Activated CD4-positive, CD25-positive, alpha-beta regulatory T cell treated with anti-CD3 and anti-CD28 coated beads, Interleukin-2, amount 50 U/mL, for 24 hours (primary cell): ENCODE measurements at regions not wholly inside any gene's neighbourhood (a gene's known extent, or its start where the extent isn't known, plus 50 kb on each side); places are given as distances from the start of the nearest gene placed in this dataset.
A peak's percentile ranks its signal among the peaks of the same experiment; 100 is the strongest.
"Not testable (repeated sequence)": the region's sequence is repeated elsewhere in the genome, so short reads cannot be mapped to it uniquely, and the experiment has no call there.

Experiments used
- ATAC-seq, 2 donors: fragments of 150-1000 bp; cut with Tn5 transposase; one replicate each; pipeline ENCODE4 v1.10.0; 2021; ENCODE audit warnings: mild to moderate bottlenecking in 1 of 2, moderate library complexity in 1 of 2

GRCh38 chr9:62526306-62526705 lies 1336.5 kb downstream of the SPATA31A7 start:
- ATAC-seq = not testable (repeated sequence)

GRCh38 chr9:62532162-62532776 lies 1342.4 kb downstream of the SPATA31A7 start:
- not testable (repeated sequence) for ATAC-seq

GRCh38 chr9:62532777-62533173 lies 1342.9 kb downstream of the SPATA31A7 start:
- ATAC-seq = not testable (repeated sequence)

- ATAC-seq = peak in 1 of 2 donors; percentile 60
These were observed 1360.7 kb downstream of the SPATA31A7 start for GRCh38 chr9:62550539-62550938.

- not testable (repeated sequence) for ATAC-seq
These were observed 1370.8 kb downstream of the SPATA31A7 start for GRCh38 chr9:62560603-62561002.

- not testable (repeated sequence) for ATAC-seq
These were observed 1375.3 kb downstream of the SPATA31A7 start for GRCh38 chr9:62565132-62565531.

GRCh38 chr9:62566430-62566829 lies 1376.6 kb downstream of the SPATA31A7 start:
- ATAC-seq = not testable (repeated sequence)

GRCh38 chr9:62597128-62597527 lies 1407.3 kb downstream of the SPATA31A7 start:
- ATAC-seq = not testable (repeated sequence)
